ENCODE measurements at regions not wholly inside any gene's neighbourhood (a gene's known extent, or its start where the extent isn't known, plus 50 kb on each side); places are given as distances from the start of the nearest gene placed in this dataset.

DNA sequence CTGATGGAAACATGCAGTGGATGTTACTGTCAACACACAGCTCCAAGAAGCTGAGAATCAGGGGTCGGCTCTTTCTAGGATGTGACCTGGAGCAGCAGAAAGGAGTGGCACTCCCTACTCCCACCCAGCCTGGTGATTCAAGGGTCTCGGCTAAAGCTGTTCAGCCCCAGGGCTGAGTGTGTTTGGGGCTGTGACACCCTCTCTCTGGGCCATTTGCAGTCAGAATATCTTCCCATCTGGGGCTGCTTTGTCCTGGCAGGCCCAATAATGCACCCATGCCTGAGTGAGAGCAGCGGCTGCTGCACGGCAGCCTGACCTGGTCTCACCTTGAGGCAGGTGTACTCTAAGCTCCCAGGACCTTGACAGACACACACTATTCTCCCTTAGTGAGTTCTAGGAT is 52.5 kb upstream of the AJAP1 start:
- H3K27me3 ChIP-seq (ENCODE audit: control insufficient read depth, insufficient read depth, low read length) = peaks cover 3% of the 10 kb centered on the region; the same call in 1 of the 2 replicates
- H3K9ac ChIP-seq (ENCODE audit: low read length) = no peak overlapping the region
- H3K4me3 ChIP-seq (ENCODE audit: low read depth, low read length) = no peak overlapping the region
- H3K4me1 ChIP-seq (ENCODE audit: control insufficient read depth, insufficient read depth, low read length) = peaks cover 4% of the 10 kb centered on the region; the same call in 1 of the 2 replicates
- H3K36me3 ChIP-seq (ENCODE audit: control insufficient read depth, insufficient read depth, low read length) = no peaks in the 10 kb centered on the region
- H3K27ac ChIP-seq (ENCODE audit: low read depth, low read length) = no peak overlapping the region
- H3K9me3 ChIP-seq (ENCODE audit: control insufficient read depth, insufficient read depth, low read depth, low read length) = peaks cover 2% of the 10 kb centered on the region; the same call in 1 of the 2 replicates

DNA sequence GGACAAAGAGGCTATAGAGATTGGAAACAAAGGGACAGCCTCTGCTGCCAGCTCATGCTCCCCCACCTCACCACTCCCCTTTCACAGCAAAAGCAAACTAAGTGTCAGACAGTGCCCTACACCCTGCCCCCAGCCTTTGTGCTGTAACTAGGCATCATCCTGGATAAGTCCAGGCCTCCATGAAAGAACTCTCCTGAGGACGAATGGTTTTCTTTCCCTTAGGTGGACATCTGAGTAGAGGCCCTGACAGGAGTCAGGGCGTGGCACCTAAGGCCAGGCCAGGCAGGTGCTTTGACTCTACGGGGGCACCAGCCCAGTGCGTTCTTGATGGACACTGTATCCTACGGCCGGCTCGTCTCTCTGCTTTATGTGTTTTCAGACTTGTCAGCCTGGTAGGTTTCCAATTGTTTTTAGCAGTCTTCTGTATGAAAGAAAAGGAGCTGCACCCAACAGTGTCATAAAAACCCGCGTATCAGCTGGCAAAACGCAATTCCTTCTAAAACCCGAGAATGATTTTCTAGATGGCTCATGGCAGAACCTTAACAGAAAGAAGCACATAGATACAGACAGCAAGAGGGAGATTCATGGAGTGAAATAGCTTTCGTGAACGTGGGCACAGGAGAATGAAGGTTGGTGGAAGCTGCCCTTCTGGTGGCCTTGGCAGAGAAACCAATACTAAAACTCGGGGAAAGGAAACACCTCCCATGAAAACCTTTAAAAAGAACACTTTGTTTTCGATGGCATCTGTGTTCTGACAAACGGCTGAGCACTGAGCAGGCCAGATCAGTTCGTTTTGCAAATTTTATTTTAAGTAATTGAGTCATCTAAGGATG is 51.7 kb upstream of the AJAP1 start:
- Histone ChIP-seq H3K36me3 (ENCODE audit: control insufficient read depth, insufficient read depth, low read length) (no peaks in the 10 kb centered on the region), H3K9ac (ENCODE audit: low read length) (no peak overlapping the region), H3K9me3 (ENCODE audit: control insufficient read depth, insufficient read depth, low read depth, low read length) (peaks cover 2% of the 10 kb centered on the region; the same call in 1 of the 2 replicates), H3K4me1 (ENCODE audit: control insufficient read depth, insufficient read depth, low read length) (peaks cover 4% of the 10 kb centered on the region; the same call in 1 of the 2 replicates), H3K27ac (ENCODE audit: low read depth, low read length) (no peak overlapping the region), H3K27me3 (ENCODE audit: control insufficient read depth, insufficient read depth, low read length) (peaks cover 4% of the 10 kb centered on the region; the same call in 1 of the 2 replicates), H3K4me3 (ENCODE audit: low read depth, low read length) (no peak overlapping the region)

DNA sequence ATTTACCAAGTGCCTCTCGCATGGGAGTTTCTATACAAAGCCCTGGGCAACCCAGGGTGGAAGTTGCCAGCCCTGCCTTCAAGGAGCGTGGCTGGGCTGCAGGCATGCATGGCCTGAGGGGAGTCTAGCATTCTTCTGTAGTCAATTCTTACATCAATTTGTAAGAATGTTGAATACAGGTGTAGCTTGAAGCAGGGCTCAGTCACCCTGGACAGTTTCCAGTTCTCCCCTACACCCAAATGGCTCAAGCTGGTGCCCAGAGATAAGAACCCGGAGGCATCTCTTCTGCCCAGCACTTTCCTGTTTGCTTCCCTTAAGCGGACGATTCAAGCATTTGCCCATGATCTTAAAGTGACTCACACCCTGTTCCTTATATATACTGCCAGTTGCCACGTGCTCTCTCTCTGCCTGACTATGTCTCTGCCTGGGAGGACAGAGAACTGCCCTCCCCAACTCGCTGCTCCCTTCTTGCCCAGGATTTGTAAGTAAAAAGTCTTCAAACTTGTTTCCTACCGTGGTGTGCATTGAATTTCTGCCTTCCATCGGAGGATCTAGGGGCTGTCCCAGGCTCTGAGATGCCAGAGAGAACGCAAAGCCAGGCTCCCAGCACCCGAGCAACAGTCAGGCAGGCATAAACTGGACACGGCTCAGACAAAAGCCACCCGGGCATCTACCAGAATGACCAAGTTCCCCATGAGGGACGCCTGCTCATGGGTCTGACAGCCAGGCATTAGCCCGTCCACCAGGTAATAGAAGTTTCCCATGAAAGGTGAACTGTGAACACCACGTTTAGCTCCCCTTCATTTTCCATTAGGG is 50.9 kb upstream of the AJAP1 start:
- peaks cover 4% of the 10 kb centered on the region; the same call in 1 of the 2 replicates for H3K4me1 ChIP-seq (ENCODE audit: control insufficient read depth, insufficient read depth, low read length)
- peaks cover 6% of the 10 kb centered on the region; the same call in 1 of the 2 replicates for H3K27me3 ChIP-seq (ENCODE audit: control insufficient read depth, insufficient read depth, low read length)
- no peak overlapping the region for H3K9ac ChIP-seq (ENCODE audit: low read length)
- H3K27ac ChIP-seq (ENCODE audit: low read depth, low read length) = no peak overlapping the region
- no peak overlapping the region for H3K4me3 ChIP-seq (ENCODE audit: low read depth, low read length)
- no peaks in the 10 kb centered on the region for H3K36me3 ChIP-seq (ENCODE audit: control insufficient read depth, insufficient read depth, low read length)
- peaks cover 2% of the 10 kb centered on the region; the same call in 1 of the 2 replicates for H3K9me3 ChIP-seq (ENCODE audit: control insufficient read depth, insufficient read depth, low read depth, low read length)

Data from HUES6 (cell line).